ENCODE measurements at regions not wholly inside any gene's neighbourhood (a gene's known extent, or its start where the extent isn't known, plus 50 kb on each side); places are given as distances from the start of the nearest gene placed in this dataset.

GRCh38 chr2:7857904-7858303, 824.0 kb upstream of the ID2 start:
- DNase-seq (ENCODE audit: low read depth): no peak
- no peak overlapping the region for H3K4me3 ChIP-seq (ENCODE audit: low read depth, low read length)

GRCh38 chr2:7858624-7859023, 823.2 kb upstream of the ID2 start:
- no peak for TF ChIP-seq CTCF (IDR thresholded peaks at IDR 0.05; ENCODE audit: control insufficient read depth, extremely low read depth, insufficient read depth)
- no peak for DNase-seq (ENCODE audit: low read depth)
- H3K4me3 ChIP-seq (ENCODE audit: low read depth, low read length): no peak overlapping the region

More at GRCh38 chr2:7857904-7858303, 824.0 kb upstream of the ID2 start:
- no peak for TF ChIP-seq CTCF (IDR thresholded peaks at IDR 0.05; ENCODE audit: control insufficient read depth, extremely low read depth, insufficient read depth)

- no peak overlapping the region for H3K4me3 ChIP-seq (ENCODE audit: low read depth, low read length)
- DNase-seq (ENCODE audit: low read depth): no peak
- TF ChIP-seq CTCF (IDR thresholded peaks at IDR 0.05; ENCODE audit: control insufficient read depth, extremely low read depth, insufficient read depth): no peak
Observed at GRCh38 chr2:7860693-7861092, 821.2 kb upstream of the ID2 start.

- no peak for TF ChIP-seq CTCF (IDR thresholded peaks at IDR 0.05; ENCODE audit: control insufficient read depth, extremely low read depth, insufficient read depth)
- no peak overlapping the region for H3K4me3 ChIP-seq (ENCODE audit: low read depth, low read length)
- DNase-seq (ENCODE audit: low read depth): no peak
Observed at GRCh38 chr2:7861910-7862702, 819.8 kb upstream of the ID2 start.

GRCh38 chr2:7866104-7866503, 815.8 kb upstream of the ID2 start:
- no peak for DNase-seq (ENCODE audit: low read depth)
- no peak for TF ChIP-seq CTCF (IDR thresholded peaks at IDR 0.05; ENCODE audit: control insufficient read depth, extremely low read depth, insufficient read depth)

GRCh38 chr2:7866825-7867224, 815.0 kb upstream of the ID2 start:
- DNase-seq (ENCODE audit: low read depth): no peak
- no peak overlapping the region for H3K4me3 ChIP-seq (ENCODE audit: low read depth, low read length)
- no peak for TF ChIP-seq CTCF (IDR thresholded peaks at IDR 0.05; ENCODE audit: control insufficient read depth, extremely low read depth, insufficient read depth)

More at GRCh38 chr2:7866104-7866503, 815.8 kb upstream of the ID2 start:
- no peak overlapping the region for H3K4me3 ChIP-seq (ENCODE audit: low read depth, low read length)

GRCh38 chr2:7867867-7868266, 814.0 kb upstream of the ID2 start:
- H3K4me3 ChIP-seq (ENCODE audit: low read depth, low read length): no peak overlapping the region
- no peak for DNase-seq (ENCODE audit: low read depth)
- no peak for TF ChIP-seq CTCF (IDR thresholded peaks at IDR 0.05; ENCODE audit: control insufficient read depth, extremely low read depth, insufficient read depth)
